Astrocyte of the hippocampus (primary cell): ENCODE measurements at regions not wholly inside any gene's neighbourhood (a gene's known extent, or its start where the extent isn't known, plus 50 kb on each side); places are given as distances from the start of the nearest gene placed in this dataset.

Experiments used
- DNase-seq: peaks from one replicate; pipeline ENCODE4 v3.0.0; 2011; ENCODE audit warnings: low read depth, low spot score

GRCh38 chr21:26784974-26785373 lies 60.2 kb downstream of the ADAMTS1 start:
- no peak for DNase-seq

- no peak for DNase-seq
Measured at GRCh38 chr21:26783466-26784195, 61.6 kb downstream of the ADAMTS1 start.

GRCh38 chr21:26782747-26783146 lies 62.5 kb downstream of the ADAMTS1 start:
- DNase-seq, result no peak

GRCh38 chr21:26782331-26782730 lies 62.9 kb downstream of the ADAMTS1 start:
- no peak for DNase-seq

- no peak for DNase-seq
Measured at GRCh38 chr21:26781331-26781730, 63.9 kb downstream of the ADAMTS1 start.

- no peak for DNase-seq
Measured at GRCh38 chr21:26777166-26777565, 68.0 kb downstream of the ADAMTS1 start.

- DNase-seq, result no peak
Measured at GRCh38 chr21:26776310-26777021, 68.7 kb downstream of the ADAMTS1 start.

- no peak for DNase-seq
Measured at GRCh38 chr21:26773058-26773457, 72.2 kb downstream of the ADAMTS1 start.

- peak; percentile 42 for DNase-seq
Measured at GRCh38 chr21:26769613-26770188, 75.5 kb downstream of the ADAMTS1 start.

- no peak for DNase-seq
Measured at GRCh38 chr21:26766826-26767325, 78.3 kb downstream of the ADAMTS1 start.

GRCh38 chr21:26761174-26761915 lies 83.9 kb downstream of the ADAMTS1 start:
- DNase-seq, result no peak

GRCh38 chr21:26759731-26760130 lies 85.5 kb downstream of the ADAMTS1 start:
- no peak for DNase-seq

- peak; percentile 16 for DNase-seq
Measured at GRCh38 chr21:26758083-26758880, 86.9 kb downstream of the ADAMTS1 start.

- DNase-seq, result peak; percentile 91
Measured at GRCh38 chr21:26756491-26757159, 88.6 kb downstream of the ADAMTS1 start.

- DNase-seq, result no peak
Measured at GRCh38 chr21:26754853-26755252, 90.4 kb downstream of the ADAMTS1 start.

GRCh38 chr21:26753822-26754221 lies 91.4 kb downstream of the ADAMTS1 start:
- DNase-seq, result no peak

GRCh38 chr21:26752849-26753248 lies 92.4 kb downstream of the ADAMTS1 start:
- DNase-seq, result no peak

GRCh38 chr21:26751305-26751704 lies 93.9 kb downstream of the ADAMTS1 start:
- DNase-seq, result no peak

- DNase-seq, result no peak
Measured at GRCh38 chr21:26748066-26748465, 97.1 kb downstream of the ADAMTS1 start.

GRCh38 chr21:26747216-26747615 lies 98.0 kb downstream of the ADAMTS1 start:
- no peak for DNase-seq

- no peak for DNase-seq
Measured at GRCh38 chr21:26743524-26743923, 101.7 kb downstream of the ADAMTS1 start.
